Mononuclear cell (primary cell): ENCODE measurements at regions not wholly inside any gene's neighbourhood (a gene's known extent, or its start where the extent isn't known, plus 50 kb on each side); places are given as distances from the start of the nearest gene placed in this dataset.

Experiments used
- H3K27me3 ChIP-seq: 2 replicates; pipeline ENCODE4 v1.6.0; 2011; ENCODE audit warnings: low read length, control low read depth; ENCODE audit not compliant: insufficient read depth
- H3K4me1 ChIP-seq: 2 replicates; pipeline ENCODE4 v1.5.1; 2011; ENCODE audit warnings: mild to moderate bottlenecking, low read length, control low read depth; ENCODE audit not compliant: insufficient read depth
- H3K4me3 ChIP-seq: 2 replicates; pipeline ENCODE4 v1.5.1; 2011; ENCODE audit warnings: mild to moderate bottlenecking, low read length, moderate library complexity
- H3K9me3 ChIP-seq: 2 replicates; pipeline ENCODE4 v1.5.1; 2011; ENCODE audit warnings: low read depth, mild to moderate bottlenecking, control low read depth, low read length

DNA sequence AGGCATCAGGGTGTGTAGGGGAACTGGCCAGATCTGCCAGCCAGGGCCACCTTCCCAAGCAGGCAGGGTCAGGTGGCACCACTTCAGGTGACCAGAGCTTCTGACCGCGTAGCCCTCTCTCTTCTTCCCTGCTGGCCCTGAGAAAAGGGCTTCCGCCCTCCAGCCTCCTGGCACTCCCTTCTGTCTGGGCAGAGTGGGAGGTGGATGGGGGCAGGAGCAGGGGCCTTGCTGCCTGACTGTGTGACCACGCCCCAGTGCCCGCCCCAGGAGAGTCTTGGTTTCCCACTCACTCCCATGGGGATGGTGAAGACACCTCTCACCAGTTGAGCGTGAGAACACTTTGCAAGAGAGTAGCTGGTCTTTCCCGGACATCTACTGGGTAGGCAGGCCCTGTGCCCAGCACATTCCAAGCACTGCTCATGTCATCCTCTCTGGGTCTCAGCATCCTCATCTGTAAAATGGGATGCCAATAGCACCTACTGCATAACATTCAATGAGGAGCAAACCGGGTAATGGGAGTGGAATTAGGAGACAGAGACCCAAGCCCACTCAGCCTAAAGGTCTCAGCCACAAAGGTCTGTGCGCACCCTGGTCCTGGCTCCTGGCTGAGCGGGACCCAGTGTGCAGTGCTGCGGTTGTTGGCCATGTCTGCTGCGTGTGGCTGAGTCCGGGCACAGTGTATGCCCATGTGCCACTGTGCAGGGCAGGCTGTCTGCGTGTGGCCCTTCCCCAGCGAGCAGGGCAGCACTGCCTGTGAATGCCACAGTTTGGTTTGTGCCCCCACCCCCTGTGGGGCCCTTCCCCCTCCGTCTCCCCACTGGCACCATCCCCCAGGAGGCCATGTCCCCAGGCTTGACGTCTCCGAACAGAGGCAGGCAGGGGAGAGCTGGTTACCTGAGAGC lies 179.1 kb upstream of the IER5L start:
- no peaks in the 10 kb centered on the region for H3K27me3 ChIP-seq
- H3K4me3 ChIP-seq, result no peak overlapping the region
- peaks cover 8% of the 10 kb centered on the region for H3K4me1 ChIP-seq
- H3K9me3 ChIP-seq, result no peaks in the 10 kb centered on the region

DNA sequence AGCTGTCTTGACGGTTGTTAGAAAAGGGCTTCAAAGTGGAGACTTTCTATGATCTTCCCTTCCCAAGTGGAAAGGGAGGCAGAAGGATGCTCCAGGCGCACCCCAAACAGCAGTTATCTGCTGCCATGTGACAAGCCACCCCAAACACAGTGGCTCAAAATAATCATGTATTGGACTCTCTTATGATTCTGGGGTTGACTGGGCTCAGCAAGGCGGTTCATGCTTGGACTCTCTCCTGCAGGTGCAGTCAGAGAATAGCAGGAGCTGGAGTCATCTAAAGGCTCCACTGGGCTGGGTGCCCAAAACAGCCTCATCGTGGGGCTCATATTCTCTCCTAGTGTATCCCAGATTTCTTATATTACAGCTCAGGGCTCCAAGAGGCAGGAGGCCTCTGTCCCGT lies 177.6 kb upstream of the IER5L start:
- H3K4me1 ChIP-seq, result peaks cover 18% of the 10 kb centered on the region
- H3K9me3 ChIP-seq, result no peaks in the 10 kb centered on the region
- no peak overlapping the region for H3K4me3 ChIP-seq
- no peaks in the 10 kb centered on the region for H3K27me3 ChIP-seq

DNA sequence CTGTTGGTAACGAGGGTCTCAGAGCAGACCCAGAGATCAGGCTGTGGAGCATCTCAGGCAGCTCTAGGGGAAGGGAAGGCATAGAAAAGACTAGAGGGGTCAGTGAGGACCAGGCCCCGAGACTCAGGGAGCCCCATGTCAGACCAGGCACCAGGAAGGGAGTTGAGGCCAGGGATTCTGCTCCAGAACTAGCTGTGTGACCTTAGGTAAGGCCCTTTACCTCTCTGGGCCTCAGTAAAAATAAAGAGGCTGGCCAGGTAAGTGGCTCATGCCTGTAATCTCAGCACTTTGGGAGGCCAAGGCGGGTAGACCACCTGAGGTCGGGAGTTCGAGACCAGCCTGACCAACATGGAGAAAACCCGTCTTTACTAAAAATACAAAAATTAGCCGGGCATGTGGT lies 176.4 kb upstream of the IER5L start:
- no peaks in the 10 kb centered on the region for H3K9me3 ChIP-seq
- peaks cover 18% of the 10 kb centered on the region for H3K4me1 ChIP-seq
- no peaks in the 10 kb centered on the region for H3K27me3 ChIP-seq
- H3K4me3 ChIP-seq, result no peak overlapping the region

DNA sequence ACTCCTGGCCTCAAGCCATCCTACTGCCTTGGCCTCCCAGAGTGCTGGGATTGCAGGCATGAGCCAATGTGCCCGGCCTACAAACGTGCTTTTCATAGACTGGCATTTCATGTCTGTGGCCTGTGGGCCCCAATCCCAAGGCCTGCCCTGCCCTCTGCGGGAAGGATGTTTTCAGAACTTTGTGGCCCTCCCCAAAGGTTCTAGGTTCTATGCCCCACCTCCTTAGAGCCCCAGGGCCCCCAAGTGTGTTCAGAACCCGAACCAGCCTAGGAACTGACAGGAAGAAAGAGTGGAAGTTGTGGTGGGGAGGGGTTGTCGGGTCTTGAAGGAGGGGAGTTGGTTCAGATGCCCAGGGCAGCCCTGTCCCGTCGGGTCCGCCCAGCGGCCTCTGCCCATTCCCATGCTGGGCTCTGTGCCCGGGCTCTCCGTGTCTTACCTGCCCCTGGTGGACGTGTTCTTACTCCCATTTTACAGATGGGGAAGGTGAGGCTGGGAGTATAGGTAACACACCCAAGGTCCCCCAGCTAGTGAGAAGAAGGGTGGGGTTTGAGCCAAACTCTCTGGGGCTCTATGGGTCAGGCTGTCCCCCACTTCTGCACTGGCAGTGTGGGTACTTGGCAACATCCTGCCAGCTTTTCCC lies 175.8 kb upstream of the IER5L start:
- H3K4me1 ChIP-seq, result peaks cover 22% of the 10 kb centered on the region
- no peaks in the 10 kb centered on the region for H3K27me3 ChIP-seq
- H3K9me3 ChIP-seq, result no peaks in the 10 kb centered on the region
- H3K4me3 ChIP-seq, result no peak overlapping the region

DNA sequence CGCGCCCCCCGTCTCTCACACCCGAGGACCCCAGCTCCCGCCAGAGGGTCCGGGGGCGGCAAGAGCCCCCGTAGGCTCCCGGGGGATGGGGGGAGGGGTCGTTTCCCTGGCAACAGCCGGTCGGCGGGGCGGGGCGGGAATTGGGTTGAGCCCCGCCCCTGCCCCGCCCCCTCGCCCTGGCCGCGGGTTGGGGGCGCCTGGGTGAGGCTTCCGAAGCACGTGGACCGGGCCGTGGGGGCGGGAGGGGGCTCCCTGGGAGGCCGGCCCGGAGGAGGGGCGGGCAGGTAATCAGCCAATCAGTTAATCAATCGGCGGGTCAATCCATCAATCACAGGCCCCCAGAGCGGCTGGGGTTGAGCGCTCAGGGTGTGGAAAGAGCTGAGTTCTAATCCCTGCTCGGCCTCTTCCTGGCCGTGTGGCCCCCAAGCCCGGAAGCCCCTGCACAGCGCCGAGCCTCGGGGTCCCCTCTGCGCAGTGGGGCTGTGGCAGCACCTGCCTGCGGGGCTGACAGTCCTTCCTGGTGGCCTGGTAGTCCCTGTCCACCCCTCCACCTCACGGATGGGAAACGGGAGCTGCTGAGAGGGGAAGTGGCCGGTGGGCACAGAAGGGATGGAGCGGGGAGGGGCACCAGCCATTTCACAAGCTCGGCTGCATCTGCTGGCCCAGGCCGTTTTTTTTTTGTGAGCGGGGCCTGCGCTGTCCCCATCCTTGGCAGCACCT lies 174.2 kb upstream of the IER5L start:
- Histone ChIP-seq H3K4me1 (peaks cover 37% of the 10 kb centered on the region), H3K9me3 (no peaks in the 10 kb centered on the region), H3K27me3 (no peaks in the 10 kb centered on the region), H3K4me3 (peak overlapping the region; percentile 28)

DNA sequence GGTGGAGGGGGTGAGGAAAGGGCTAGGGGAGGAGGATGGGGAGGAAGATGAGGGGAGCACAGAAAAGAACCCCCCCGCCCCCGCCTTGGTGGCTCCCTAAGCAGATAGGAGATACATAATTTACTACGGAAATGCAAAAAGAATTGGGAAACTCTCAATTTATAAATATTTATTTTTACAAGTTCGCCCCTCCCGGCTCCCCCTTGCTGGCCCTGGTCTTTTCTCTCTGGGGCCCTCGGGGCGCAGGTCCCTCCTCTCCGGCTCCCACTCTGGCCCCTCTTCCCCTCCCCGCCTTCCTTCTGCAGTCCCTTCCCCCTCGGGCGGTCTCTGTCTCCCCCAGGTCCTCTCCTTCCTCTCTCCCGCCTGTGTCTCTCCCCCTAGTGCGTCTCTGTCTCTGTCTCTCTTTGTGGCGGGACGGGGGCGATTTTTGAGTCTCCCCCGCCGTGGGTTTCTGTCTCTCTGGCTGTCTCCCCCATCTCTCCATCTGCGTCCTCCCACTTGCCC lies 173.6 kb upstream of the IER5L start:
- H3K4me1 ChIP-seq, result peaks cover 43% of the 10 kb centered on the region
- peak overlapping the region; percentile 28 for H3K4me3 ChIP-seq
- H3K9me3 ChIP-seq, result no peaks in the 10 kb centered on the region
- H3K27me3 ChIP-seq, result no peaks in the 10 kb centered on the region

DNA sequence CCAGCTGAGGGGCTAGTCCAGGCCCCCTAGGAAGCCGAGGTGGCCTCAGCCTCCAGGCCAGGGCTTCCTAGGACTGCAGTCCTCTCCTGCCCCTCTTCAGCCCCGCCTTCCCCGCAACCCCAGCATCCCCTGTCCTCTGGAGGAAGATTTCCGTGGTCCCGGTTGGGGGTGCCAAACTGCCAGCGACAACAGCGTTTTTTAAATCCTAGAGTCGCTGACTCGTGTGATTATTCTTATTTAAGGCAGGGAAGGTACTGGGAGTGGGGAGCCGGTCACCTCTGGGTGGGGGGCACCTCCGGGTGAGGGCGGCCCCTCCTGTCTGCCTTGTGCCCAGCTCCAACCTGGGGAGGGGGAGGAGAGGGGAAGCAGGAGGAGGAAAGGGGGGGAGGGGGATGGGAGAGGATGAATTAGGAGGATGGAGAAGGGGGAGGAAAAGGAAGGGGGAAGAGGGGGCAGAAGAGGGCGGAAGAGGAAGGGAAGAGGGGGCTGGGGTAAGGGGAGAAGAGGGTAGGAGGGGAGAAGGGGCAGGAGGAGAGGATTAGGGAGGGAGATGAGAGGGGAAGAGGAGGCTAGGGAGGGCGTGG lies 173.1 kb upstream of the IER5L start:
- peaks cover 49% of the 10 kb centered on the region for H3K4me1 ChIP-seq
- H3K9me3 ChIP-seq, result no peaks in the 10 kb centered on the region
- H3K4me3 ChIP-seq, result no peak overlapping the region
- H3K27me3 ChIP-seq, result no peaks in the 10 kb centered on the region

DNA sequence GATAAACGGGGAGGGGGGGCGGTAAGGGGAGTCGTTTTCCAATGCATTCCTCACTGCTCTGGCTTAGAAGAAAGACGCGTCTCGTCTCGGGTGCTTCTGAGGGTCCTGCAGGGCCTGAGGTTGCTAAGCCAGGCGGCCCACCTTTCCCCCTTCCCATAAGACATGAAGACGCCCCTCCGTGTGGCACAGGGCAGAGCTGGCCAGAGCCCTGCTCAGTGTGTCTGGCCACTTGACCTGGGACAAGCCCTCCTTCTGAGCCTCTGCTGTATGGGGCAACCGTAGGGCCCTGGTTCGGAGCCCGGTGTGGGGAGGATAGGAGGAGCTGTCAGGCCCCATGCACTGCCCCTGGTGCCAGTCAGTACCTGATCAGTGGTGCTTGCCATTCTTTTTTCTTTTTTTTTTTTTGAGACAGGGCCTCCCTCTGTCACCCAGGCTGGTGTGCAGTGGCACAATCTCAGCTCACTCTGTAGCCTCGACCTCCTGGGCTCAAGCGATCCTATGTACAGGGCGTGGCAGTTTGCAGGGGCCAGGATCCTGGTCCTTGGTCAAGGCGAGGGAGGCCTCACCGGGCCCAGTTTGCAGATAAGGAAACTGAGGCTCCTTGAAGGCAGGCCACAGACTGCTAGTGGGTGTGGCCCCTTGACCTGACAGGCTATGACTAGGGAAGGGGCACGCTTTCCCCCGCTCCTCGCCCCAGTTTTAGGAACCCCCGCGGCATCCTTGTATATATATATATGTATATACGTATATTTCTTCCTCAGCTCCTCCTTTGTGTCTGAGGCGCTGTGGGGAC lies 172.3 kb upstream of the IER5L start:
- H3K27me3 ChIP-seq, result no peaks in the 10 kb centered on the region
- H3K4me1 ChIP-seq, result peaks cover 57% of the 10 kb centered on the region
- no peak overlapping the region for H3K4me3 ChIP-seq
- H3K9me3 ChIP-seq, result no peaks in the 10 kb centered on the region

DNA sequence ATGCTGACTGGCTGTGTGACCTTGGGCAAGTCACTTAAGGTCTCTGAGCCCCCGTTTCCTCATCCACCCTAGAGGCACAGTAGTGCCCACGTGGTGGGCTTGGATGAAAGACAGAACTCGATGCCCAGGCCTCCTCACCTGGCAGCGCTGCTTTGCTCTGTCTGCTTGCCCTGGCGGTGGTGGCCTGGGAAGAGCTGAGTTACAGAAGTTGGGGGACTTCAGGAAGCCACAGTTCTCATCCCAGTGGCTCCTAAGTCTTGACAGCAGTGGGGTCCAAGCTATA lies 171.5 kb upstream of the IER5L start:
- H3K4me3 ChIP-seq, result no peak overlapping the region
- no peaks in the 10 kb centered on the region for H3K9me3 ChIP-seq
- H3K27me3 ChIP-seq, result no peaks in the 10 kb centered on the region
- H3K4me1 ChIP-seq, result peaks cover 62% of the 10 kb centered on the region

DNA sequence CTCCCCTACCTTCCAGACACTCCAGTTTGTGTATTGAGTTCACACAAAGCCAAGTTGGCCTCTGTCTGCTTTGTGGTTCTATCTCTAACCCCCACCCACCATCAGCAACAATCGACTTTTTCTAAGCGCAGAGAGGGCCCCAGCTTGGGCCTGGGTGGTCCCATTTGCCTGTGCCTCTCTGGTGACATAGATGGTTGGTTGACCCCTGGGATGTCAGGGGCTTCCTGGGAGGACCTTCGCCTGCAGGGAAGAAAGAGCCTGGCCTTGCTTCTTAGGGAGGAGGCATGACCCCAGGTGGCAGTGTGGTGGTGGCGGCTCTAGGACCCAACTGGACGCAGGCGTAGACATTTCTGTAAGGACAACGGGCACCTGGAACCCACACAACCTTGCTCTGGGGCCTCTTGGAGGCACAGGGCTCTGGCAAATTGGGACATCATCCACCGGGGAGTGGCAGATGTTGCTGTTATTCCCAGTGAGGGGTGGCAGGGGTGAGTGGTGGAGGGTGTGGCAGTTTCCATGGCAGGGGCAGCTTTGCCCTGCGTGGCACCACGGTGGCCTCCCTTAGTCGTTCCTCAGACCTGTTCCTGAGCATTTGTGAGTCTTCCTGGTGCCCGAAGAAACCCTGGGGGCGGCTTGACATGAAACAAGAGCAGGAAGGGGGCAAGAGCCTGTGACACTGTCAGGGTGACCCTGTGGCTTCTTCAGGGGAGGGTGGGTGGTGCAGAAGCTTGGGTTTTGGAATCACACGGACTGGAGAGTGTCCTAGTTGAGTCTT lies 171.0 kb upstream of the IER5L start:
- Histone ChIP-seq H3K4me3 (no peak overlapping the region), H3K4me1 (peaks cover 67% of the 10 kb centered on the region), H3K27me3 (no peaks in the 10 kb centered on the region), H3K9me3 (no peaks in the 10 kb centered on the region)

DNA sequence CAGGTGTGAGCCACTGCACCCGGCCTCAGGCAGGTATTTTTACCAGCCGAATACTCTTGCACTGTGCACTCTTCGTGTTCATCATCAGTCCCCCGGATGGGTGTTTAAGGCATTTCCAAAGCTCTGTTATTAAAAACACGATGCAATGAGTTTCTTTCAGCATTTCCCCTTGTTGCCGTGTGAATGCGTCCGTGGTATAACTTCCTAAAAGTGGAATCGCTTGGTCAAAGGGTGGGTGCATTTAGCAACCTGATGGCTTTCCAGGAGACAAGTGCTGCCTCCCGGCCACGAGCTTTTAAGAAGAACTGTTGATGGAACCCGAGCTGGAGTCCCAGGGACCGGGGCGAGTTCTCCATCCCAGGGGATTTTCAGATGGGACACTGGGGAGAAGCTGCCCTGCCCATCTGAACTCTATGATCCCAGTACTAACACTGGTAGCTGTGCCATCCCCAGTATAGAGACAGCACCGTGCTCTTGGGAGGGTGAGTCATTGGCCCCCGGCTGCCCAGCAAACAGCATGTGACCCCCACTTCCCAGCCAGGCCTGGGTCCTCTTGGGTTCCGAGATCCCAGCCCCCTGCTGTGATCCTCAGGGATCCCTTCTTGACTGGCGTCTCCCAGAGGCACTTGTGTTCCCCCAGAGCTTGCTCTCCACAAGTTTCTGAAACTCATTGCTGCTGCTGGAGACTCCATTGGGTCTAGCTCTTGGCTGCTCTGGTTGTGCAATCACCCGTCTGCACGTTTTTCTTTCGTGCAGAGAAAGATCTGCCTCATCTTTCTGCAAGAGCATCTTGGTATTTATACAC lies 169.5 kb upstream of the IER5L start:
- Histone ChIP-seq H3K9me3 (no peaks in the 10 kb centered on the region), H3K4me1 (peaks cover 79% of the 10 kb centered on the region), H3K27me3 (no peaks in the 10 kb centered on the region), H3K4me3 (no peak overlapping the region)

DNA sequence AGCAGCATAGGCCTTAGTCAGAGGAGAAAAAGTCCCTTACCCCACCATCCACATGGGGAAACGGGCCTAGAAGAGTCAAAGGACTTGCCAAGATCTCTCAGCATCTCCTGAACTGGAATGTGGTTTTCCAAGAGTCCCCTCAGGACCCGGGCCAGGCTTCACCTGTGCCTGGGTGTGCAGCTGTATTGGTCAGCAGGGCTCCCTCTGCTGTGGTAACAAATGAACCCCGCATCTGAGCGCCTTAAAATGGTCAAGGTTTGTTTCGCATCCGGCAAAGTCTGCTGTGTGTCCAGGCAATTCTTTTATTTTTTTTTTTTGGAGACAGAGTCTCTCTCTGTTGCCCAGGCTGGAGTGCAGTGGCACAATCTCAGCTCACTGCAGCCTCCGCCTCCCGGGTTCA lies 168.0 kb upstream of the IER5L start:
- Histone ChIP-seq H3K4me3 (no peak overlapping the region), H3K4me1 (peaks cover 73% of the 10 kb centered on the region), H3K9me3 (no peaks in the 10 kb centered on the region), H3K27me3 (no peaks in the 10 kb centered on the region)
